ENCODE measurements at regions not wholly inside any gene's neighbourhood (a gene's known extent, or its start where the extent isn't known, plus 50 kb on each side); places are given as distances from the start of the nearest gene placed in this dataset.

GRCh38 chr17:79145548-79145947 lies 70.9 kb downstream of the ENGASE start:
- no peak for TF ChIP-seq MYC (IDR thresholded peaks at IDR 0.05; ENCODE audit: low read depth, low read length)
- TF ChIP-seq POLR2A (IDR thresholded peaks at IDR 0.05; ENCODE audit: extremely low read depth, insufficient read length): no peak
- no peak for TF ChIP-seq MAX (IDR thresholded peaks at IDR 0.05; ENCODE audit: low read depth, low read length)
- TF ChIP-seq CTCF (IDR thresholded peaks at IDR 0.05; ENCODE audit: low read depth, low read length): no peak
- no peak overlapping the region for H3K4me3 ChIP-seq (ENCODE audit: low read depth, low read length)
- no peak for DNase-seq (ENCODE audit: low read depth)

- no peak for TF ChIP-seq MYC (IDR thresholded peaks at IDR 0.05; ENCODE audit: low read depth, low read length)
- no peak for TF ChIP-seq MAX (IDR thresholded peaks at IDR 0.05; ENCODE audit: low read depth, low read length)
- TF ChIP-seq CTCF (IDR thresholded peaks at IDR 0.05; ENCODE audit: low read depth, low read length): no peak
- no peak for TF ChIP-seq POLR2A (IDR thresholded peaks at IDR 0.05; ENCODE audit: extremely low read depth, insufficient read length)
- no peak for DNase-seq (ENCODE audit: low read depth)
- H3K4me3 ChIP-seq (ENCODE audit: low read depth, low read length): no peak overlapping the region
Measured at GRCh38 chr17:79144133-79144532, 69.5 kb downstream of the ENGASE start.

- H3K4me3 ChIP-seq (ENCODE audit: low read depth, low read length): no peak overlapping the region
- no peak for DNase-seq (ENCODE audit: low read depth)
- TF ChIP-seq MYC (IDR thresholded peaks at IDR 0.05; ENCODE audit: low read depth, low read length): no peak
- no peak for TF ChIP-seq POLR2A (IDR thresholded peaks at IDR 0.05; ENCODE audit: extremely low read depth, insufficient read length)
- no peak for TF ChIP-seq CTCF (IDR thresholded peaks at IDR 0.05; ENCODE audit: low read depth, low read length)
- TF ChIP-seq MAX (IDR thresholded peaks at IDR 0.05; ENCODE audit: low read depth, low read length): no peak
Measured at GRCh38 chr17:79142375-79142774, 67.8 kb downstream of the ENGASE start.

GRCh38 chr17:79141578-79142355 lies 67.1 kb downstream of the ENGASE start:
- DNase-seq (ENCODE audit: low read depth): no peak
- no peak for TF ChIP-seq MYC (IDR thresholded peaks at IDR 0.05; ENCODE audit: low read depth, low read length)
- no peak for TF ChIP-seq CTCF (IDR thresholded peaks at IDR 0.05; ENCODE audit: low read depth, low read length)
- TF ChIP-seq POLR2A (IDR thresholded peaks at IDR 0.05; ENCODE audit: extremely low read depth, insufficient read length): no peak
- no peak overlapping the region for H3K4me3 ChIP-seq (ENCODE audit: low read depth, low read length)

- no peak for DNase-seq (ENCODE audit: low read depth)
- TF ChIP-seq MYC (IDR thresholded peaks at IDR 0.05; ENCODE audit: low read depth, low read length): no peak
- no peak for TF ChIP-seq POLR2A (IDR thresholded peaks at IDR 0.05; ENCODE audit: extremely low read depth, insufficient read length)
- no peak for TF ChIP-seq MAX (IDR thresholded peaks at IDR 0.05; ENCODE audit: low read depth, low read length)
- TF ChIP-seq CTCF (IDR thresholded peaks at IDR 0.05; ENCODE audit: low read depth, low read length): no peak
- H3K4me3 ChIP-seq (ENCODE audit: low read depth, low read length): no peak overlapping the region
Measured at GRCh38 chr17:79138826-79139225, 64.2 kb downstream of the ENGASE start.
